IMR-90 (cell line): ENCODE measurements at regions not wholly inside any gene's neighbourhood (a gene's known extent, or its start where the extent isn't known, plus 50 kb on each side); places are given as distances from the start of the nearest gene placed in this dataset.
A peak's percentile ranks its signal among the peaks of the same experiment; 100 is the strongest.

ENCODE experiments used
- ATAC-seq: fragments of 200-7000 bp; cut with Tn5 transposase; 2 replicates; pipeline ENCODE4 v1.9.1; 2020; ENCODE audit warnings: low read depth, mild to moderate bottlenecking, moderate library complexity
- BruUV-seq: library from RNA; stranded (reverse); fragments of 400-500 nt; replicated peaks from 2 replicates; lab custom pipeline; 2021; lab: Mats Ljungman, UMichigan
- CTCF ChIA-PET: fragments of 300-600 bp; formaldehyde crosslinking; extraction: SDS; loops from one replicate; lab custom pipeline; 2021; ENCODE audit warnings: antibody characterized with exemption; lab: Yijun Ruan, JAX
- POLR2A ChIA-PET: fragments of 300-600 bp; sonication (Branson Sonifier 250); formaldehyde crosslinking; loops from one replicate; lab custom pipeline; 2022; ENCODE audit warnings: antibody characterized with exemption; ENCODE audit not compliant: unreplicated experiment; lab: Charles Lee
- DNase-seq: peaks from one replicate; pipeline ENCODE4 v3.0.0; 2013
- H2AFZ ChIP-seq: replicated peaks from 2 replicates; pipeline ENCODE3; 2013; ENCODE audit warnings: low read length, mild to moderate bottlenecking; ENCODE audit not compliant: poor library complexity
- H2AK5ac ChIP-seq: 2 replicates; pipeline ENCODE4 v1.6.1; 2013; ENCODE audit warnings: low read depth, low read length, inconsistent platforms
- H2AK9ac ChIP-seq: replicated peaks from 2 replicates; pipeline ENCODE3; 2013; ENCODE audit warnings: mild to moderate bottlenecking, low read depth, low read length, moderate library complexity; ENCODE audit not compliant: poor library complexity
- H2BK120ac ChIP-seq: 2 replicates; pipeline ENCODE4 v1.6.1; 2013; ENCODE audit warnings: low read depth, low read length, inconsistent platforms
- H2BK15ac ChIP-seq: 3 replicates; pipeline ENCODE4 v1.6.1; 2013; ENCODE audit warnings: low read depth, low read length, inconsistent platforms
- H2BK20ac ChIP-seq: 2 replicates; pipeline ENCODE4 v1.6.1; 2013; ENCODE audit warnings: low read depth, mild to moderate bottlenecking, inconsistent platforms, low read length, moderate library complexity
- H2BK5ac ChIP-seq: 2 replicates; pipeline ENCODE4 v1.6.1; 2013; ENCODE audit warnings: mild to moderate bottlenecking, low read depth, low read length, inconsistent platforms; ENCODE audit not compliant: poor library complexity, severe bottlenecking
- H3K14ac ChIP-seq: replicated peaks from 2 replicates; pipeline ENCODE4 v1.6.1; 2013; ENCODE audit warnings: low read depth, low read length, inconsistent platforms
- H3K18ac ChIP-seq: 2 replicates; pipeline ENCODE4 v1.6.1; 2013; ENCODE audit warnings: low read depth, low read length, control low read depth
- H3K23ac ChIP-seq: 2 replicates; pipeline ENCODE4 v1.6.1; 2013; ENCODE audit warnings: low read depth, low read length, inconsistent platforms
- H3K27ac ChIP-seq: 2 replicates; pipeline ENCODE4 v1.5.1; 2013; ENCODE audit warnings: mild to moderate bottlenecking, control low read depth, low read length; ENCODE audit not compliant: insufficient read depth
- H3K27me3 ChIP-seq: 2 replicates; pipeline ENCODE4 v1.6.1; 2013; ENCODE audit warnings: low read length; ENCODE audit not compliant: control insufficient read depth, insufficient read depth
- H3K36me3 ChIP-seq: 2 replicates; pipeline ENCODE4 v1.6.1; 2013; ENCODE audit warnings: low read length, mixed read lengths; ENCODE audit not compliant: control insufficient read depth, insufficient read depth
- H3K4ac ChIP-seq: 2 replicates; pipeline ENCODE4 v1.6.1; 2013; ENCODE audit warnings: low read depth, low read length, inconsistent platforms
- H3K4me1 ChIP-seq: 2 replicates; pipeline ENCODE4 v1.6.1; 2013; ENCODE audit warnings: low read length, mixed read lengths; ENCODE audit not compliant: control insufficient read depth, insufficient read depth
- H3K4me2 ChIP-seq: 2 replicates; pipeline ENCODE4 v1.6.1; 2013; ENCODE audit warnings: low read depth, mild to moderate bottlenecking, control low read depth, low read length, moderate library complexity
- H3K4me3 ChIP-seq: 2 replicates; pipeline ENCODE4 v1.5.1; 2013; ENCODE audit warnings: low read depth, mild to moderate bottlenecking, control low read depth, low read length, moderate library complexity; ENCODE audit not compliant: insufficient read depth
- H3K56ac ChIP-seq: 2 replicates; pipeline ENCODE4 v1.6.1; 2013; ENCODE audit warnings: low read length, inconsistent platforms; ENCODE audit not compliant: insufficient read depth; ENCODE audit errors: extremely low read depth
- H3K79me1 ChIP-seq, 2 experiments: 2 replicates each; pipeline ENCODE4 v1.6.1; 2013; ENCODE audit warnings: low read length in 2 of 2, inconsistent platforms in 1 of 2, low read depth in 1 of 2
- H3K9ac ChIP-seq: 2 replicates; pipeline ENCODE4 v1.6.1; 2013; ENCODE audit warnings: low read depth, low read length, control low read depth
- H3K9me1 ChIP-seq: 2 replicates; pipeline ENCODE4 v1.6.1; 2013; ENCODE audit warnings: low read length, inconsistent platforms; ENCODE audit not compliant: insufficient read depth
- H3K9me3 ChIP-seq: 2 replicates; pipeline ENCODE4 v1.6.1; 2013; ENCODE audit warnings: low read length; ENCODE audit not compliant: control insufficient read depth, insufficient read depth
- H4K20me1 ChIP-seq: 2 replicates; pipeline ENCODE4 v1.6.1; 2013; ENCODE audit warnings: low read length, inconsistent platforms; ENCODE audit not compliant: insufficient read depth
- H4K5ac ChIP-seq: 2 replicates; pipeline ENCODE4 v1.6.1; 2013; ENCODE audit warnings: mild to moderate bottlenecking, low read depth, low read length, control low read depth
- H4K8ac ChIP-seq, 2 experiments: 2 replicates each; pipeline ENCODE4 v1.6.1; 2013; ENCODE audit warnings: low read depth in 2 of 2, low read length in 2 of 2, control low read depth in 1 of 2, inconsistent platforms in 1 of 2
- H4K91ac ChIP-seq: 2 replicates; pipeline ENCODE4 v1.6.1; 2013; ENCODE audit warnings: low read depth, low read length, inconsistent platforms; ENCODE audit not compliant: insufficient read depth
- FOS ChIP-seq: fragments of 150-350 bp; IDR thresholded peaks from 2 replicates; pipeline ENCODE4 v1.6.1; 2016; ENCODE audit warnings: low read depth, low read length
- POLR2A ChIP-seq: IDR thresholded peaks from 2 replicates; pipeline ENCODE4 v1.6.1; 2012; ENCODE audit warnings: mild to moderate bottlenecking, low read depth, low read length
- RAD21 ChIP-seq: IDR thresholded peaks from 2 replicates; pipeline ENCODE4 v1.6.1; 2012; ENCODE audit warnings: low read length, improper control_type of control experiment
- RCOR1 ChIP-seq: IDR thresholded peaks from 2 replicates; pipeline ENCODE4 v1.6.1; 2012; ENCODE audit warnings: mild to moderate bottlenecking, low read length, improper control_type of control experiment; ENCODE audit not compliant: insufficient replicate concordance
- WGBS, 2 experiments: methylation state at CpG; one replicate each; pipeline versions ENCODE4 v1.1.5 to v1.1.7; 2013; ENCODE audit warnings: missing lambda C conversion rate in 2 of 2; ENCODE audit not compliant: insufficient read length in 1 of 2; ENCODE audit errors: extremely low coverage in 2 of 2; 5-methylcytosine and 5-hydroxymethylcytosine counted together
- dilution Hi-C: fragments of 300-500 bp; cut with HindIII; formaldehyde crosslinking; loops from one replicate; pipeline ENCODE4 v1.14.3; 2018; ENCODE audit warnings: low sequenced_read_pairs; ENCODE audit not compliant: unreplicated experiment
- in situ Hi-C: fragments of 300-500 bp; cut with MboI; formaldehyde crosslinking; loops from 3 replicates; pipeline ENCODE4 v1.14.3; 2019; ENCODE audit warnings: low sequenced_read_pairs, inconsistent platforms, mixed read lengths
- intact Hi-C: fragments of 100-400 bp; cut with micrococcal nuclease; formaldehyde crosslinking; loops from 2 replicates; pipeline ENCODE4 v1.10.0; 2022
- TF ChIP-seq, protein P1 (sequence below): fragments of 150-350 bp; IDR thresholded peaks from 2 replicates; pipeline ENCODE4 v1.6.1; 2016; ENCODE audit warnings: low read depth, mild to moderate bottlenecking, low read length, moderate library complexity, borderline replicate concordance

DNA sequence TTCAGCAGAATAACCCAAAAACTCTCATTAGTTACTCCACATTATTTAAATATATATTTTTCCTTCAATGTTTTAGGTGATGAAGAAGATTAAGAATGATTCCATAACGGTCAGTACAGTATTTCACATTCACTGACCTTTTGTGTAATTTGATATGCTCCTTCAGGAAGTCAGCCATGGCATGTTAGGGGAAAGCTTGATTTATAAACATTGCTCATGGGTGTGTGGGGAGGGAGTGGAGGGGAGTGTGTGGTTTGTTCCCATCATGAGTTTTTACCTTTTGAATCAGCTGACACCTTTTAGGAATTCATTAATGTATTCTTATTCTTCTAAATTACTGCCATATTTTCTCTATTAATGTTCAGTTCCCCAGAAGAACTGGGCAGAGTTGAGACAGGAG lies 240.2 kb downstream of the ATG4C start:
- Histone ChIP-seq H4K20me1 (no peaks in the 10 kb centered on the region), H3K27ac (no peak overlapping the region), H2BK15ac (no peak overlapping the region), H3K4me1 (no peaks in the 10 kb centered on the region), H3K27me3 (no peaks in the 10 kb centered on the region), H4K5ac (no peak overlapping the region), H4K8ac (no peak overlapping the region), H2BK20ac (no peak overlapping the region), H3K23ac (no peak overlapping the region), H2AFZ (no peak overlapping the region), H3K14ac (no peak overlapping the region), H3K18ac (no peak overlapping the region), H3K79me1 (no peaks in the 10 kb centered on the region), H2BK120ac (no peak overlapping the region), H3K9me1 (no peaks in the 10 kb centered on the region), H3K56ac (no peak overlapping the region), H2AK9ac (no peak overlapping the region), H2BK5ac (no peak overlapping the region), H3K36me3 (no peaks in the 10 kb centered on the region), H2AK5ac (no peak overlapping the region), H3K9me3 (no peaks in the 10 kb centered on the region), H3K4ac (no peak overlapping the region), H3K4me3 (no peak overlapping the region), H3K9ac (no peak overlapping the region), H4K91ac (no peak overlapping the region), H3K4me2 (no peak overlapping the region)
- peak; percentile 0 for DNase-seq
- in situ Hi-C loops = no loop called here
- BruUV-seq = no TSS peak
- intact Hi-C loops = no loop called here
- no peak for TF ChIP-seq POLR2A
- TF ChIP-seq, protein P1, sequence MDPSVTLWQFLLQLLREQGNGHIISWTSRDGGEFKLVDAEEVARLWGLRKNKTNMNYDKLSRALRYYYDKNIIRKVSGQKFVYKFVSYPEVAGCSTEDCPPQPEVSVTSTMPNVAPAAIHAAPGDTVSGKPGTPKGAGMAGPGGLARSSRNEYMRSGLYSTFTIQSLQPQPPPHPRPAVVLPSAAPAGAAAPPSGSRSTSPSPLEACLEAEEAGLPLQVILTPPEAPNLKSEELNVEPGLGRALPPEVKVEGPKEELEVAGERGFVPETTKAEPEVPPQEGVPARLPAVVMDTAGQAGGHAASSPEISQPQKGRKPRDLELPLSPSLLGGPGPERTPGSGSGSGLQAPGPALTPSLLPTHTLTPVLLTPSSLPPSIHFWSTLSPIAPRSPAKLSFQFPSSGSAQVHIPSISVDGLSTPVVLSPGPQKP = no peak
- TF ChIP-seq RAD21 = no peak
- TF ChIP-seq RCOR1 = no peak
- no peak for TF ChIP-seq FOS
- CTCF ChIA-PET = no interaction called here
- dilution Hi-C loops = no loop called here
- no peak for ATAC-seq
- POLR2A ChIA-PET = no interaction called here
- WGBS, 2 experiments = no CpG with 5 or more reads among the region's 1 CpG
